Activated T-helper 1 cell treated with anti-CD3 and anti-CD28 coated beads, Interleukin-12 subunit alpha, Interleukin-12 subunit beta, Interleukin-2, Interleukin-4 antibody, amounts not matched to agents 30 ng/mL and 10 ng/mL and 1 ng/mL, durations not matched to agents 14 hours and 24 hours and 36 hours (primary cell): ENCODE measurements at regions not wholly inside any gene's neighbourhood (a gene's known extent, or its start where the extent isn't known, plus 50 kb on each side); places are given as distances from the start of the nearest gene placed in this dataset.

Experiments used
- DNase-seq: peaks from one replicate; pipeline ENCODE4 v3.0.0; 2021; ENCODE audit warnings: low spot score
- H3K27ac Mint-ChIP-seq: one replicate; pipeline ENCODE4 v1.8.0; 2021; ENCODE audit warnings: mild to moderate bottlenecking, mixed read lengths
- H3K27me3 Mint-ChIP-seq: one replicate; pipeline ENCODE4 v1.8.0; 2022; ENCODE audit warnings: mild to moderate bottlenecking, moderate library complexity, mixed read lengths; ENCODE audit not compliant: insufficient read depth
- H3K36me3 Mint-ChIP-seq: one replicate; pipeline ENCODE4 v1.8.0; 2021; ENCODE audit warnings: low read depth, mixed read lengths
- H3K4me1 Mint-ChIP-seq: one replicate; pipeline ENCODE4 v1.8.0; 2021; ENCODE audit warnings: low read depth, mixed read lengths
- H3K4me3 Mint-ChIP-seq: one replicate; pipeline ENCODE4 v1.8.0; 2021; ENCODE audit warnings: mild to moderate bottlenecking, moderate library complexity, mixed read lengths
- H3K9me3 Mint-ChIP-seq: one replicate; pipeline ENCODE4 v1.8.0; 2021; ENCODE audit warnings: mixed read lengths
- intact Hi-C: fragments of 100-400 bp; cut with micrococcal nuclease; formaldehyde crosslinking; loops from one replicate; pipeline ENCODE4 v1.15.1; 2024

- peaks cover 16% of the 10 kb centered on the region for H3K27me3 Mint-ChIP-seq
Observed at GRCh38 chr19:32038021-32038920, 307.1 kb upstream of the ZNF507 start.

GRCh38 chr19:32038961-32039360 is 306.4 kb upstream of the ZNF507 start:
- no peak for DNase-seq
- no peak overlapping the region for H3K27ac Mint-ChIP-seq
- peaks cover 17% of the 10 kb centered on the region for H3K27me3 Mint-ChIP-seq

More at GRCh38 chr19:32038021-32038920, 307.1 kb upstream of the ZNF507 start:
- Mint-ChIP-seq H3K27ac (no peak overlapping the region), H3K36me3 (no peaks in the 10 kb centered on the region), H3K4me1 (no peaks in the 10 kb centered on the region), H3K4me3 (no peak overlapping the region), H3K9me3 (no peaks in the 10 kb centered on the region)
- no peak for DNase-seq
- intact Hi-C loops: no loop called here

GRCh38 chr19:32039440-32039839 is 306.0 kb upstream of the ZNF507 start:
- H3K36me3 Mint-ChIP-seq: no peaks in the 10 kb centered on the region
- DNase-seq: no peak
- no peak overlapping the region for H3K4me3 Mint-ChIP-seq
- intact Hi-C loops: no loop called here
- no peak overlapping the region for H3K27ac Mint-ChIP-seq
- H3K27me3 Mint-ChIP-seq: peaks cover 17% of the 10 kb centered on the region
- no peaks in the 10 kb centered on the region for H3K9me3 Mint-ChIP-seq
- no peaks in the 10 kb centered on the region for H3K4me1 Mint-ChIP-seq

More at GRCh38 chr19:32038961-32039360, 306.4 kb upstream of the ZNF507 start:
- Mint-ChIP-seq H3K36me3 (no peaks in the 10 kb centered on the region), H3K4me1 (no peaks in the 10 kb centered on the region), H3K4me3 (no peak overlapping the region), H3K9me3 (no peaks in the 10 kb centered on the region)
- intact Hi-C loops: no loop called here

- intact Hi-C loops: loop anchor here (5.0 kb wide), 1 partner anchor 1358 kb away; no protein-coding TSS in a partner anchor
- H3K4me3 Mint-ChIP-seq: no peak overlapping the region
- no peak for DNase-seq
- no peak overlapping the region for H3K27ac Mint-ChIP-seq
- H3K27me3 Mint-ChIP-seq: peaks cover 20% of the 10 kb centered on the region
- no peaks in the 10 kb centered on the region for H3K4me1 Mint-ChIP-seq
- H3K9me3 Mint-ChIP-seq: no peaks in the 10 kb centered on the region
- H3K36me3 Mint-ChIP-seq: no peaks in the 10 kb centered on the region
Observed at GRCh38 chr19:32040236-32040635, 305.2 kb upstream of the ZNF507 start.

GRCh38 chr19:32041681-32042292 is 303.6 kb upstream of the ZNF507 start:
- Mint-ChIP-seq H3K27me3 (peaks cover 23% of the 10 kb centered on the region), H3K9me3 (no peaks in the 10 kb centered on the region), H3K36me3 (no peaks in the 10 kb centered on the region), H3K4me1 (no peaks in the 10 kb centered on the region), H3K27ac (no peak overlapping the region), H3K4me3 (no peak overlapping the region)
- no peak for DNase-seq
- intact Hi-C loops: loop anchor here (5.0 kb wide), 1 partner anchor 1359 kb away; no protein-coding TSS in a partner anchor

GRCh38 chr19:32047788-32048187 is 297.6 kb upstream of the ZNF507 start:
- H3K27ac Mint-ChIP-seq: no peak overlapping the region
- H3K4me3 Mint-ChIP-seq: no peak overlapping the region
- no peaks in the 10 kb centered on the region for H3K4me1 Mint-ChIP-seq
- H3K9me3 Mint-ChIP-seq: no peaks in the 10 kb centered on the region
- no peaks in the 10 kb centered on the region for H3K36me3 Mint-ChIP-seq
- intact Hi-C loops: no loop called here
- DNase-seq: no peak
- peaks cover 9% of the 10 kb centered on the region for H3K27me3 Mint-ChIP-seq

- Mint-ChIP-seq H3K9me3 (peaks cover 4% of the 10 kb centered on the region), H3K36me3 (no peaks in the 10 kb centered on the region), H3K27me3 (peaks cover 1% of the 10 kb centered on the region), H3K4me3 (no peak overlapping the region), H3K27ac (no peak overlapping the region), H3K4me1 (no peaks in the 10 kb centered on the region)
- intact Hi-C loops: no loop called here
- DNase-seq: no peak
Observed at GRCh38 chr19:32053376-32053775, 292.0 kb upstream of the ZNF507 start.

GRCh38 chr19:32053861-32054260 is 291.5 kb upstream of the ZNF507 start:
- Mint-ChIP-seq H3K9me3 (peaks cover 4% of the 10 kb centered on the region), H3K4me3 (no peak overlapping the region), H3K4me1 (no peaks in the 10 kb centered on the region), H3K27me3 (no peaks in the 10 kb centered on the region), H3K27ac (no peak overlapping the region), H3K36me3 (no peaks in the 10 kb centered on the region)
- DNase-seq: no peak
- intact Hi-C loops: no loop called here

- Mint-ChIP-seq H3K27me3 (no peaks in the 10 kb centered on the region), H3K9me3 (peaks cover 4% of the 10 kb centered on the region), H3K27ac (no peak overlapping the region), H3K4me1 (no peaks in the 10 kb centered on the region), H3K36me3 (no peaks in the 10 kb centered on the region), H3K4me3 (no peak overlapping the region)
- DNase-seq: no peak
- intact Hi-C loops: no loop called here
Observed at GRCh38 chr19:32058131-32058530, 287.3 kb upstream of the ZNF507 start.

GRCh38 chr19:32061315-32061714 is 284.1 kb upstream of the ZNF507 start:
- DNase-seq: no peak
- Mint-ChIP-seq H3K36me3 (no peaks in the 10 kb centered on the region), H3K9me3 (peaks cover 4% of the 10 kb centered on the region), H3K27ac (no peak overlapping the region), H3K4me3 (no peak overlapping the region), H3K27me3 (no peaks in the 10 kb centered on the region), H3K4me1 (no peaks in the 10 kb centered on the region)
- intact Hi-C loops: no loop called here

- H3K36me3 Mint-ChIP-seq: no peaks in the 10 kb centered on the region
- no peak overlapping the region for H3K4me3 Mint-ChIP-seq
- no peak for DNase-seq
- H3K4me1 Mint-ChIP-seq: no peaks in the 10 kb centered on the region
- H3K9me3 Mint-ChIP-seq: no peaks in the 10 kb centered on the region
- no peaks in the 10 kb centered on the region for H3K27me3 Mint-ChIP-seq
- intact Hi-C loops: no loop called here
- H3K27ac Mint-ChIP-seq: no peak overlapping the region
Observed at GRCh38 chr19:32063601-32064000, 281.8 kb upstream of the ZNF507 start.

GRCh38 chr19:32066056-32066455 is 279.4 kb upstream of the ZNF507 start:
- no peaks in the 10 kb centered on the region for H3K4me1 Mint-ChIP-seq
- intact Hi-C loops: no loop called here
- no peak for DNase-seq
- H3K27ac Mint-ChIP-seq: no peak overlapping the region
- H3K4me3 Mint-ChIP-seq: no peak overlapping the region
- no peaks in the 10 kb centered on the region for H3K36me3 Mint-ChIP-seq
- H3K27me3 Mint-ChIP-seq: no peaks in the 10 kb centered on the region
- H3K9me3 Mint-ChIP-seq: no peaks in the 10 kb centered on the region

- no peak overlapping the region for H3K4me3 Mint-ChIP-seq
- H3K27ac Mint-ChIP-seq: no peak overlapping the region
- no peaks in the 10 kb centered on the region for H3K36me3 Mint-ChIP-seq
- intact Hi-C loops: no loop called here
- H3K27me3 Mint-ChIP-seq: no peaks in the 10 kb centered on the region
- no peaks in the 10 kb centered on the region for H3K9me3 Mint-ChIP-seq
- H3K4me1 Mint-ChIP-seq: no peaks in the 10 kb centered on the region
- DNase-seq: no peak
Observed at GRCh38 chr19:32067685-32068084, 277.7 kb upstream of the ZNF507 start.
